Adrenal gland (tissue), 5 donors: ENCODE measurements at regions not wholly inside any gene's neighbourhood (a gene's known extent, or its start where the extent isn't known, plus 50 kb on each side); places are given as distances from the start of the nearest gene placed in this dataset.

Experiments
- POLR2A ChIP-seq, 2 donors: fragments of 450-650 bp; IDR thresholded peaks; one replicate each; pipeline ENCODE4 v1.6.1; 2017; ENCODE audit warnings: antibody characterized with exemption in 2 of 2, mild to moderate bottlenecking in 2 of 2, moderate library complexity in 1 of 2
- TF ChIP-seq, protein P1 (sequence below), 6 experiments: fragments of 450-650 bp in 4 of 6; fragments of 200-600 bp in 2 of 6; sonication (generic) in 1 of 6; IDR thresholded peaks; 1 replicate in 5 of 6; 2 replicates in 1 of 6; pipeline versions ENCODE4 v1.5.1 to v1.8.0; 2016 to 2021; ENCODE audit warnings: antibody characterized with exemption in 6 of 6, mild to moderate bottlenecking in 2 of 6, moderate library complexity in 1 of 6
- donor health status: DM: no; HTN: no; CAD: no.

DNA sequence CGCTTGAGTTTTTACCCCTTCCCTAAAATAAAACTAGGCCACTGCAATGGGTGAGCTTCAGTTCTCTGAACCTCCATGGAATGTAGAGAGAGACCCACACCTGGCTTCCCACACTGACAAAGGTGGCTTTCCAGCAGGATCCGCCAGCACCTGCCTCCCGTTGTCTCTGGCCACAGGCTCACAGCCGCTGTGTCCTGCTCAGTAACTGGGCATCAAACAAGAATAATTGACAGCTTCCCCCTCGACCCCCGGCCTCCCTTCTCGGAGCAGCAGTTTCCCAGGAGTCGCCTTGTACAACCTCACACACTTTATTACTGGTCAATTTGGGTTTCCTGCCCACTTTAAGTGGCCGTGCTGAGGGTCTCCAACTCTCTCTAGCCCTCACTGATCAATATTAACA lies 586.1 kb upstream of the PSMD7 start:
- TF ChIP-seq, protein P1, sequence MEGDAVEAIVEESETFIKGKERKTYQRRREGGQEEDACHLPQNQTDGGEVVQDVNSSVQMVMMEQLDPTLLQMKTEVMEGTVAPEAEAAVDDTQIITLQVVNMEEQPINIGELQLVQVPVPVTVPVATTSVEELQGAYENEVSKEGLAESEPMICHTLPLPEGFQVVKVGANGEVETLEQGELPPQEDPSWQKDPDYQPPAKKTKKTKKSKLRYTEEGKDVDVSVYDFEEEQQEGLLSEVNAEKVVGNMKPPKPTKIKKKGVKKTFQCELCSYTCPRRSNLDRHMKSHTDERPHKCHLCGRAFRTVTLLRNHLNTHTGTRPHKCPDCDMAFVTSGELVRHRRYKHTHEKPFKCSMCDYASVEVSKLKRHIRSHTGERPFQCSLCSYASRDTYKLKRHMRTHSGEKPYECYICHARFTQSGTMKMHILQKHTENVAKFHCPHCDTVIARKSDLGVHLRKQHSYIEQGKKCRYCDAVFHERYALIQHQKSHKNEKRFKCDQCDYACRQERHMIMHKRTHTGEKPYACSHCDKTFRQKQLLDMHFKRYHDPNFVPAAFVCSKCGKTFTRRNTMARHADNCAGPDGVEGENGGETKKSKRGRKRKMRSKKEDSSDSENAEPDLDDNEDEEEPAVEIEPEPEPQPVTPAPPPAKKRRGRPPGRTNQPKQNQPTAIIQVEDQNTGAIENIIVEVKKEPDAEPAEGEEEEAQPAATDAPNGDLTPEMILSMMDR (IDR thresholded peaks at IDR 0.05): no peak
- TF ChIP-seq POLR2A (IDR thresholded peaks at IDR 0.05): no peak
